NCI-H69 (cell line): ENCODE measurements at regions not wholly inside any gene's neighbourhood (a gene's known extent, or its start where the extent isn't known, plus 50 kb on each side); places are given as distances from the start of the nearest gene placed in this dataset.
A peak's percentile ranks its signal among the peaks of the same experiment; 100 is the strongest.

Source experiments
- DNase-seq: peaks from one replicate; lab custom pipeline; 2025; lab: John Stamatoyannopoulos, UW

- no peak for DNase-seq
Measured at GRCh38 chr2:13010283-13010682, 293.5 kb downstream of the TRIB2 start.

GRCh38 chr2:13014783-13015182 lies 298.0 kb downstream of the TRIB2 start:
- peak; percentile 38 for DNase-seq

GRCh38 chr2:13015532-13016320 lies 299.0 kb downstream of the TRIB2 start:
- no peak for DNase-seq

- no peak for DNase-seq
Measured at GRCh38 chr2:13018490-13018889, 301.8 kb downstream of the TRIB2 start.

- no peak for DNase-seq
Measured at GRCh38 chr2:13019781-13020180, 303.0 kb downstream of the TRIB2 start.

GRCh38 chr2:13020469-13020868 lies 303.7 kb downstream of the TRIB2 start:
- DNase-seq = no peak

GRCh38 chr2:13021470-13021957 lies 304.8 kb downstream of the TRIB2 start:
- DNase-seq = no peak

GRCh38 chr2:13030606-13031005 lies 313.9 kb downstream of the TRIB2 start:
- DNase-seq = no peak

GRCh38 chr2:13034861-13035260 lies 318.1 kb downstream of the TRIB2 start:
- DNase-seq = no peak

- DNase-seq = no peak
Measured at GRCh38 chr2:13035866-13036265, 319.1 kb downstream of the TRIB2 start.

GRCh38 chr2:13040043-13040442 lies 323.3 kb downstream of the TRIB2 start:
- DNase-seq = no peak

- DNase-seq = peak; percentile 2
Measured at GRCh38 chr2:13046557-13047165, 329.9 kb downstream of the TRIB2 start.

GRCh38 chr2:13050764-13051163 lies 334.0 kb downstream of the TRIB2 start:
- DNase-seq = no peak

GRCh38 chr2:13052547-13052946 lies 335.8 kb downstream of the TRIB2 start:
- DNase-seq = no peak

- peak; percentile 4 for DNase-seq
Measured at GRCh38 chr2:13056259-13056843, 339.6 kb downstream of the TRIB2 start.

- no peak for DNase-seq
Measured at GRCh38 chr2:13057671-13058070, 340.9 kb downstream of the TRIB2 start.

- no peak for DNase-seq
Measured at GRCh38 chr2:13066676-13067075, 349.9 kb downstream of the TRIB2 start.

- DNase-seq = no peak
Measured at GRCh38 chr2:13067508-13067907, 350.8 kb downstream of the TRIB2 start.

- no peak for DNase-seq
Measured at GRCh38 chr2:13089971-13090370, 373.2 kb downstream of the TRIB2 start.

GRCh38 chr2:13091455-13091854 lies 374.7 kb downstream of the TRIB2 start:
- DNase-seq = no peak

- no peak for DNase-seq
Measured at GRCh38 chr2:13091861-13092378, 375.2 kb downstream of the TRIB2 start.

- no peak for DNase-seq
Measured at GRCh38 chr2:13093416-13093991, 376.8 kb downstream of the TRIB2 start.
